SU-DHL-6 (cell line): ENCODE measurements at regions not wholly inside any gene's neighbourhood (a gene's known extent, or its start where the extent isn't known, plus 50 kb on each side); places are given as distances from the start of the nearest gene placed in this dataset.

ENCODE experiments used
- CTCF ChIP-seq: fragments of 200-600 bp; sonication (generic); IDR thresholded peaks from one replicate; pipeline ENCODE4 v1.5.1; 2017; ENCODE audit warnings: antibody characterized with exemption, mild to moderate bottlenecking, low read length, moderate library complexity; ENCODE audit not compliant: insufficient read depth, poor library complexity, severe bottlenecking
- EZH2phosphoT487 ChIP-seq: fragments of 200-600 bp; sonication (generic), shearing (Covaris generic); conservative IDR thresholded peaks from 2 replicates; pipeline ENCODE4 v1.6.1; 2018; ENCODE audit warnings: mild to moderate bottlenecking, antibody characterized with exemption, low read length, moderate library complexity, mixed read lengths

GRCh38 chr11:87666730-87667129 lies 508.5 kb downstream of the RAB38 start:
- TF ChIP-seq EZH2phosphoT487, result no peak
- TF ChIP-seq CTCF, result no peak
